ENCODE measurements at regions not wholly inside any gene's neighbourhood (a gene's known extent, or its start where the extent isn't known, plus 50 kb on each side); places are given as distances from the start of the nearest gene placed in this dataset.

DNA sequence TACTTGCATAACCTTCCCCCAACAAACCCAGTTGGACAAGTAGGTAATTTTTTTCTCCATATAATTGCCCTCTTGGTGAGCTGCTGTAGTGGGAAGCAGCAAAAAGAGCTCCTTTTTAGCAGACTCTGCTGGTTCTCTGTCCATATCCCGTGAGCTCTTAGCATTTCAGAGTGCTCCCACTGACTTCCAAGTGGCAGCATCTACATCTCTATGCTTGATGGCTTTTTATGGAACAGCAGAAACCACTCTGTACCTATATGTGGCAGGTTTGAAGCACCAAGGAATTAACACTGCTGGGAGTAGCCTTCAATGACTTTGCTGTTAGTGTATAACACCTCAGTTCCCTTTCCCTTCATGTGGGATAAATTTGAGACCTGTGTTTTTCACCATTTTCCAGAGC is 168.4 kb upstream of the NHS start:
- no peak for DNase-seq

DNA sequence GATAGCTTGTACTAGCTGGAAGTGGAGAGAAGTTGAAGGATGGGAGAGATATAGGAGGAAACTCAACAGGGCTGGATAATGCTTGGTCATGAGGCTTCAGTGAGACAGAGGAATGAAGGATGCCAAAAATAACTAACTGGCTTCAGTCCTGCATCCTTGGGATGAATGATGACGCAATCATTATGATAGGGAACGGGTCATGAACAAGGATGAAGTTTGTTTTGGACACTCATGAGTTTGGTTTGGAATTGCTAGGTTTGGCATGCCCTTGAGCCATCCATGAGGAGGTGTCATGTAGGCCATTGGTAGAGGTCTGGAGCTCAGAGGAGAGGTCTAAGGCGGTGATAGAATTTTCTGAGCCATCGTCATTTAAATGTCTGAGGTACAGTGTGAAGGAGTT is 160.0 kb upstream of the NHS start:
- DNase-seq: no peak

DNA sequence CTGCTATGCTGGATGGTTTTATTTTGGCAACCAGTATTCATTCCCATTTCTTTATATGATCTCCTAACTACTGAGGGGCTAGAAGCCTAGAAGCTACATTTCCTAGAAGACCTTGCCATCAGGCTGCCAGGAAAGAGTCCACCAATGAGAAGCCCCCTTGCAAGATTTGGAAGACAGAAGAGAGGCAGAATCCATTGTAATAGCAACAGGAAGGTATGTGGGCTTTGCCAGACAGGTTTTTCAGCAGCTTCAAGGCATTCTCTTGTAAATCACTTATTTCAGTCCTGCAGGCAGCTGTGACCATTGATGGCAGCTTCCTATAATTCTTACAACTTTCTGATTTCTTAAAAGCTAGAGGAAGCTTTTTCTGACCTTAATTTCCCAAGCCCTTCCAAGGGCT is 148.3 kb upstream of the NHS start:
- DNase-seq: no peak

DNA sequence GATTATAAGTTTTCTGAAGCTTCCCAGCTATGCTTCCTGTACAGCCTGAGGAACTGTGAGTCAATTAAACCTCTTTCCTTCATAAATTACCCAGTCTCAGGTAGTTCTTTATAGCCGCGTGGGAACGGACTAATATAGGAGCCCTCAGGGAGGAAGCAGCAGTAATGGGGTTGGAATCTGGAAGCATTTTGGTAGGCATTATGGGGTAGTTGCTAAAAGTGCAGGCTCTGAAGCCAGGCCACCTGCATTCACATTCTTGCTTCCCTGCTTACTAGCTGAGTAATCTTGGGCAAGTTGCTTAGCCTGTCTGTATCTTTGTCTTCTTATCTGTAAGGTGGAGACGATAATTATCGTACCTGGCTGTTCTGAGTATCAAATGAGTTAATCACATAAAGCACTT is 137.9 kb upstream of the NHS start:
- no peak for DNase-seq

DNA sequence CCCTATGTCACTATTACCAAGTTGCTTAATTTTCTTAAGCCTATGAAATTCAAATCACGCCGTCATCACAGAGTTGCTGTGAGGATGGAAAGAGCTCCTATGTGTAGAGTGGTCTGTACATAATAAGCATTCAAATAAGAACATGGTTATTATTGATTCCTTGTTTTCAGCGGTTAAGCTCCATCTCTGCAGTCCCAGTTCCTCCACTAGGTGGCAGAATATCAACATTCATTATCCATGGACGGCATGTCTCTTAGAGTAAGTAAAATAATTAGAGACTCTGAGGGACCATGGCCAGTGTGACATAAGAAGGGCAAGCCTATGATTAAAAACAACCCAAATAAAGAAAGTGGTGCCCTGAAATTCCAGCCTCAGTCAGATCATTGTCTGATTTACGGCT is 132.5 kb upstream of the NHS start:
- DNase-seq: peak; percentile 91

DNA sequence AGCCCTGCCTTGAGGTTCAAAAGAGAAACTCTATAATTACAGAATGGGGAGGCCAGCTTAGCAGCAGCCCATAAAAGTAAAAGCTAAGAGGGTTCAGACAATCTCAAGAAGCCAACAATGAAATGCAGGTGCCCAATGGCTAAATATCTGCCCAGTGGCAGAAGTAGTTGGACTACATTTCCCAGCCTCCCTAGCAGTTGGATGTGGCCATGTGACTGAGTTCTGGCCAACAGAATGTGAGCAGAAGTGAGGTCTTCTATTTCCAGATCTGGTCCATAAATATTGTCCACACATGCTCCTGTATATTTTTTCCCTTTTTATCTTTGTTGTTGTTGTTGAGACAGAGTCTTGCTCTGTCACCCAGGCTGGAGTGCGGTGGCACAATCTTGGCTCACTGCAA is 127.9 kb upstream of the NHS start:
- DNase-seq: no peak

DNA sequence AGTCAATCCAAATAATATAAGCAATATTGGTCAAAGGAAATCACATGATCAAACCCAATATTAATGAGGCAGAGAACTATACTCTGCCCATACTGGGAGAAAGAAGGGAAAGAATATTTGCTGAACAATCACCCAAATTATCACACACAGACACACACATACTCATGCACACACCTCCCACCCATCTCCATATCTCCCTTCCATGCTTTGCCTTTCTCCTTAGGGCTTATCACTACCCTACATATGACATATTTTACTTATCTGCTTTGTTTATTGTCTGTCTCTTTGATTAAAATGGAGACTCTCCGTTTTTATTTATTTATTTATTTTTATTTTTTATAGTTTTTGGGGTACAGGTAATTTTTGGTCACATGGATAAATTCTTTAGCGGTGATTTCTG is 112.9 kb upstream of the NHS start:
- DNase-seq: no peak

DNA sequence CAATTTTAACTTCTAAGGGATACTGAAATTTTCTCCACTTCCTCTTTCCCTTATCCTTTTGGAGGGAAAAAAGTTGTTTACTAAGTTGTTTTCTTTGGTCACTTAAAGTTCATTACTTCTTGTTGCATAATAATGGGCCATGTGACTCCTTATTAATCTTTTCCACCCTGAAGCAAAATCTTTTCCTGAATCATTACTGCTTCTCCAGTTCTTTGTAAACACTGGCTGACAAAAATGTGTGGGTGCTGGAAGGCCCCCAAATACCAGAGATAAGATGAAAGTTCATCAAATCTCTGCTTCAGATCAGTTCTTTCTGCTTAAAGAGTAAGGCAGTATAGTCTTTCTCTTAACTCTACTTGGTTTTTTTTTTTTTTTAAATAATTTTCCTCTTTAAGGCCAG is 108.9 kb upstream of the NHS start:
- no peak for DNase-seq

DNA sequence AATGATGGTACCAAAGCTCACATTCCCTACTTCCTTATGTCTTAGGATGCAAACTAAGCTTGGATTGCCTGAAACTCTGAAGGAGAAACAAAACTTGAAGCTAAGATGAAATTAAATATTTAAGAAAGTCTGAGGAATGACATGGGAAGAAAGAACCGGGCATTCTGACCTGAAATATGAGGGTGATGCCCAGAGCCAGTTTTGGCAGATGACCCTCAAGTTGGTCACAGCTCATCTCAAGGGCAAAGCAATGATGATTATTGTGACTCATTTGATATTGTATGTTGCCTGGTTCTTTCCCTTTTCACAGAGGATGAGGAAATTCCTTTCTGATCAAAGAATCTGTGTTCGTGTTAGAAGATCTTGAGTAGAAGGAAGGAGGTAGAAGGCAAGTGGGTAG is 96.0 kb upstream of the NHS start:
- no peak for DNase-seq

DNA sequence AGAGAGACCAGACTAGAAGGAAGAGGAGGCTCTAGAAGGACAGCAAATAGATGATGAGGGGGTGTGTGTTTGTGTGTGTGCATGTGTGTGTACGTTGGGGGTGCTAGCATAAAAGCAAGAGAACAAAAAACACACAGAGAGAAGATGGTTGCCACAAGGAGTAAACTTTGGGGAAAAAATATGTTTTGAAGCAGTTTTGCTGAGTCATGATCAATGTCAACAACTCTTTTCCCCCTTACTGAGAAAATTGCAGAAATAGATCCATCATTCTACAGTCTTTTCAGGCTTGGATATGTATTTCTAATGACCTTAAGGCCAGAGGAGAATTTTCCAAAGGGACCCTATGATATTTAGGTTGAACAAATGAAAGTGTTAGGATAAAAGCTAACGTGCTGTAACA is 89.0 kb upstream of the NHS start:
- no peak for DNase-seq

DNA sequence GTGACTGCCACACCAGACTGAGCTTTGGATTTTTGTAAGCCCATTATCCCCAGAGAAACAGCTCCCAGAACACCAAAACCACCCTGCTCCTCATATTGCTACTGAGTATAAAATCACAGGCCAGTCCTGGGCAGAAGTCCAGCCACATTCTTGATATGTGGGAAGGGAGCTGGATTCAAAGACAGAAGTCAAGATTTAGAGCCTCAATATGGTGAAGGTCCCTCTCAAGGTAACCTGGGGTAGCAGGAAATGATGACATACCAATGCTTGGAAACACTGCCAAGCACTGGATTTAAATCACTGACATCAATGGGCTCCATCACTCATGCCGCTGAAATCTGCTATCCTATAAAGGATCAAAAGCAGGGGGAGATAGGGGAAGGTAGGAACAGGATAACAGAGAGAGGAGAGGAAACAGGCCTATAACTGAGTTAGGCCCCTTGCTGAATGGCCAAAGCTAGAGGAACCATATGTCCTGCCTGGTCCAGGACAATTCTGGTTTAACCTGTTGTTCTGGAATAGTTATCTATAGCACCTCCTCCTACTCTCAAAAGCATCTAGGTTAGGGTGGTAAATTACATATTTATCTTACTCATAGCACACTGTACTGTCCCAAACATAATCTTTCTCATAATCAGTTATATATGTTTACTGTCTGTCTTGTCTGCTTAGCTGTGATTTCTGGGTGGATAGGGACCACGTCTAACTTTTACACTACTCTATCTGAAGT is 83.7 kb upstream of the NHS start:
- no peak for DNase-seq

DNA sequence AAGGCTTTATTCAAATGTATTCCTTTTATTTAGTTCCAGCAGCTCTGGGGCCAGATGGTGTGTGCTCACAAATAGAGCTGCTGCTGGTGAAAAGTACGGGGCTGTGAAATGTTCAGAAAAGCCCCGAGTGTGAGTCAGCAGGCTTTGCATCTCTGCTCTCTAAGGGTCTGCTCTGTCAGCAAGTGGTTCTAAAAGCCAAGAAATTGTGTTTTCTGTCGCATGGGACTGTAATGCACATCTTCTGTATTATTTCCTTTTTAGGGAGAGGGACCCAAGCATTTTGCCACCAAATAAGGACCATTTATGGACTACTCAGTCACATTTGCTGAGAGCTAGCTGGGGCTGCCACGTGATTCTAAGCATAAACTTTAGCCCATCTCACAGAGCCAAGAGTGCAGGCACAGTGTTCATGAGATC is 82.9 kb upstream of the NHS start:
- DNase-seq: peak; percentile 5

DNA sequence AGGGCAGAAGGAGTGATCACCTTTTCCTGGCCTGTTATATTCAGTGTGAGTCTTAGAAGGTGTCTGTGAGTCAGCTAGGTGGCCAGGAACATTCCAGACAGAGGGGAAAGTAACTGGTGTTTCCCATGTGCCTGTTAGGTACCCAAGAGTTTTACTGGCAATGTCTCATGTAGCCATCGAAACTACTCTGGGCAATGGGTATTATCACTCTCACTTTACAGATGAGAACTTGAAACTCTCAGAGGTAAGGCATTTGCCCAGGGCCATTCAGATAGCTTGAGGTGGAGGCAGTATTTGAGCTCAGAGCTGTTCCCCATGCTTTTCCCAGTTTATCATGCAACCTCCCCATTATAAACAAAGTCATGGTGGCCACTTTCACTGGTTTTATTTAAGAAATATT is 80.4 kb upstream of the NHS start:
- no peak for DNase-seq

DNA sequence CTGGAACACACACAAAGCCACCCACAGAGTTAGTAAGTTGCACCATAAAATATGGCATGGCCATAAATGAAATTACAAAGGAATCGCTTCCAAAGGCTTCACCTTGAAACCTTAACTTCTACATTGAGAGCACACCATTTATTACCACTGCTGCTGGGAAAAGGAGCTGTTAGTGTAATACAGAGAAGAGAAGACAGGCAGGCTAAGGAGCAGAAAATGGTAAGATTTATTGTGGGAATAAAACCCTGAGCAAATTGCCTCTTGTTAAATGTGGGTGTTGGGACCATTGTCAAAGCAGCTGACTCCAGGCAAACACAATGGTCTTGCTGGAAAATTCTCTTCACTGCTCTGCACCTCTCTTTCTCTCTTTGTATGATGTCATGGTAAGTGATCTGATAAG is 79.2 kb upstream of the NHS start:
- no peak for DNase-seq

DNA sequence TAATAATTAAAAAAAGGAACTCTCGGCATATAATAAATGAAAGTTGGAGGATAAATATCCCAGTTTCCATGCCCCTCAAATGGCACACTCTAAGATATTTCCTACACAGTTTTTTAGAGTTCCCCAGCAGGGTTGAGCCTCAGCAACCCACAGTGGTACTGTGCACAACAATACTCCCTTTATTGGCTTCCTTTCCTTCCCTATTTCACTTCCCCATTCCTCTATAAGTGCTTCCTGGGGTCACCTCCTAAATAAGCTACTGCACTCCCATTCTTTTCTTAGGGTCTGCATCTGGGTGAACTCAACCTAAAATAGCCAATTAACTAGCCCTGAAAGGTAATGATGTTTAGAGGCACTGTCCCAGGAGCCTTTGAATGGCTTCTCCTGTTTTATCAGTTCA is 76.4 kb upstream of the NHS start:
- no peak for DNase-seq

DNA sequence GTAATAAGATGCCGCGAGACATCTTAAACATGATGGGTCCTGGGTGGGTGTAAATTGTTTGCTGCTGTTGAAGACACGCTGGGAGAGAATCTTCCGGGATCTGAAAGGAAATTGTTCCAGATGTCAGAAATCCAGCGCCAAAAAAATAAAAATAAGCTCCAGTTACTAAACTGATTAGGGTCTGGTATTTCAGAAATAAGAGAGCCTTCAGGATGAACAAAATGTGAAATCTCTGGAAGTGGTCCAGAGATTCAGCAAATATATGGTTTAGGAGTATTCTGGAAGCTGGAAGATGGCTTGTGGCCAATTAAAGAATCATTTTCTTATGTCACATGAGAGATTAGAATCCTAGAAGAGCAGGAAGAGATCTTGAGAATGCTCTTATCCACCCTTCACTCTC is 75.8 kb upstream of the NHS start:
- no peak for DNase-seq

DNA sequence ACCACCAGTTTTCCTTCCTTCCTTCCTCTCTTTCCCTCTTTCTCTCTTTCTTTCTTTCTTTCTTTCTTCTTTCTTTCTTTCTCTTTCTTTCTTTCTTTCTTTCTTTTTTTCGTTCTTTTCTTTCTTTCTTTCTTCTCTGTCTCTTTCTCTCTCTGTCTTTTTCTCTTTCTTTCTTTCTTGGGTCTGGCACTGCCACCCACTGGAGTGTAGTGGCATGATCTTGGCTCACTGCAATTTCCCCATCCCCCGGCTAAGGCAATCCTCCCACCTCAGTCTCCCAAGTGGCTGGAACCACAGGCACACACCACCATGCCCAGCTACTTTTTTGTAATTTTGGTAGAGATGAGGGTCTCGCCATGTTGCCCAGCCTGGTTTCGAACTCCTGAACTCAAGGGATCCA is 51.6 kb upstream of the NHS start:
- no peak for DNase-seq

Measured in NCI-H69 (cell line).